ENCODE measurements at regions not wholly inside any gene's neighbourhood (a gene's known extent, or its start where the extent isn't known, plus 50 kb on each side); places are given as distances from the start of the nearest gene placed in this dataset.

- no peaks in the 10 kb centered on the region for H3K4me1 ChIP-seq (ENCODE audit: control insufficient read depth in 1 of 2, insufficient read depth in 2 of 2, low read length in 2 of 2)
- intact Hi-C loops (cut with micrococcal nuclease) = no loop called here
- H2AFZ ChIP-seq (ENCODE audit: insufficient read depth, low read depth, low read length, poor library complexity, severe bottlenecking) = no peak overlapping the region
- no peak overlapping the region for H3K27ac ChIP-seq (ENCODE audit: low read depth in 1 of 2, low read length in 2 of 2)
- no peaks in the 10 kb centered on the region for H3K79me2 ChIP-seq (ENCODE audit: insufficient read depth, low read length)
- H3K9me3 Mint-ChIP-seq = no peaks in the 10 kb centered on the region
- no peak overlapping the region for H3K27ac Mint-ChIP-seq
- H3K27me3 Mint-ChIP-seq (ENCODE audit: low read depth in 3 of 3) = peaks cover 3 to 14% (median 7%) of the 10 kb centered on the region in 3 donors
- DNase-seq = no peak
- H3K27me3 ChIP-seq (ENCODE audit: control insufficient read depth in 2 of 2, insufficient read depth in 2 of 2, low read length in 2 of 2) = no peaks in the 10 kb centered on the region
- H3K36me3 Mint-ChIP-seq = no peaks in the 10 kb centered on the region
- peaks cover under 1% of the 10 kb centered on the region for H3K4me1 Mint-ChIP-seq
- TF ChIP-seq CTCF (IDR thresholded peaks at IDR 0.05) = no peak
- no peaks in the 10 kb centered on the region for H3K36me3 ChIP-seq (replicated peaks in 1 of 2; ENCODE audit: control insufficient read depth in 1 of 2, insufficient read depth in 2 of 2, low read length in 2 of 2)
- no peak overlapping the region for H3K4me3 Mint-ChIP-seq
- no peak overlapping the region for H3K9ac ChIP-seq (ENCODE audit: insufficient read depth, low read length, poor library complexity, severe bottlenecking)
- WGBS (ENCODE audit: insufficient coverage) = 100% methylated on average over 3 of the region's 8 CpGs
- H3K4me3 ChIP-seq (replicated peaks in 1 of 3; ENCODE audit: low read depth in 2 of 3, low read length in 3 of 3) = no peak overlapping the region
- no peak overlapping the region for H3K4me2 ChIP-seq (replicated peaks; ENCODE audit: extremely low read depth, low read length, poor library complexity, severe bottlenecking)
- H4K20me1 ChIP-seq (ENCODE audit: insufficient read depth, low read length) = no peaks in the 10 kb centered on the region
- no peaks in the 10 kb centered on the region for H3K9me3 ChIP-seq (replicated peaks in 1 of 2; ENCODE audit: control insufficient read depth in 1 of 2, insufficient read depth in 1 of 2, low read length in 2 of 2)
These were observed 299.9 kb upstream of the MSX2 start for GRCh38 chr5:174424219-174425053.

- Mint-ChIP-seq H3K27me3 (ENCODE audit: low read depth in 3 of 3) (peaks cover 3 to 11% (median 4%) of the 10 kb centered on the region in 3 donors), H3K4me1 (no peaks in the 10 kb centered on the region), H3K4me3 (no peak overlapping the region), H3K36me3 (no peaks in the 10 kb centered on the region), H3K27ac (no peak overlapping the region), H3K9me3 (no peaks in the 10 kb centered on the region)
- Histone ChIP-seq H3K4me1 (ENCODE audit: control insufficient read depth in 1 of 2, insufficient read depth in 2 of 2, low read length in 2 of 2) (no peaks in the 10 kb centered on the region), H3K36me3 (replicated peaks in 1 of 2; ENCODE audit: control insufficient read depth in 1 of 2, insufficient read depth in 2 of 2, low read length in 2 of 2) (no peaks in the 10 kb centered on the region), H2AFZ (ENCODE audit: insufficient read depth, low read depth, low read length, poor library complexity, severe bottlenecking) (no peak overlapping the region), H3K9ac (ENCODE audit: insufficient read depth, low read length, poor library complexity, severe bottlenecking) (no peak overlapping the region), H3K4me2 (replicated peaks; ENCODE audit: extremely low read depth, low read length, poor library complexity, severe bottlenecking) (no peak overlapping the region), H3K4me3 (replicated peaks in 1 of 3; ENCODE audit: low read depth in 2 of 3, low read length in 3 of 3) (no peak overlapping the region), H4K20me1 (ENCODE audit: insufficient read depth, low read length) (no peaks in the 10 kb centered on the region), H3K79me2 (ENCODE audit: insufficient read depth, low read length) (no peaks in the 10 kb centered on the region), H3K9me3 (replicated peaks in 1 of 2; ENCODE audit: control insufficient read depth in 1 of 2, insufficient read depth in 1 of 2, low read length in 2 of 2) (no peaks in the 10 kb centered on the region), H3K27me3 (ENCODE audit: control insufficient read depth in 2 of 2, insufficient read depth in 2 of 2, low read length in 2 of 2) (no peaks in the 10 kb centered on the region), H3K27ac (ENCODE audit: low read depth in 1 of 2, low read length in 2 of 2) (no peak overlapping the region)
- WGBS (ENCODE audit: insufficient coverage) = 38% methylated on average over 5 of the region's 6 CpGs
- intact Hi-C loops (cut with micrococcal nuclease) = no loop called here
- no peak for TF ChIP-seq CTCF (IDR thresholded peaks at IDR 0.05)
- DNase-seq = no peak
These were observed 299.0 kb upstream of the MSX2 start for GRCh38 chr5:174425271-174425963.

Measured in CD14-positive monocyte (primary cell).